ENCODE measurements at regions not wholly inside any gene's neighbourhood (a gene's known extent, or its start where the extent isn't known, plus 50 kb on each side); places are given as distances from the start of the nearest gene placed in this dataset.

- Histone ChIP-seq H3K27ac (no peak overlapping the region), H3K36me3 (no peaks in the 10 kb centered on the region), H3K27me3 (peaks cover 0 to 16% of the 10 kb centered on the region in 2 donors), H3K9me3 (no peaks in the 10 kb centered on the region), H3K4me1 (no peaks in the 10 kb centered on the region), H3K4me3 (no peak overlapping the region)
- ATAC-seq = no peak
- intact Hi-C loops (cut with DNase I) = no loop called here
- no peak for TF ChIP-seq CTCF (IDR thresholded peaks at IDR 0.05)
- DNase-seq = no peak
These were observed 518.0 kb upstream of the HS6ST1 start for GRCh38 chr2:128836559-128837100.

- DNase-seq = no peak
- Histone ChIP-seq H3K27me3 (peaks cover 0 to 12% of the 10 kb centered on the region in 2 donors), H3K4me1 (no peaks in the 10 kb centered on the region), H3K4me3 (no peak overlapping the region), H3K9me3 (no peaks in the 10 kb centered on the region), H3K27ac (no peak overlapping the region), H3K36me3 (no peaks in the 10 kb centered on the region)
- TF ChIP-seq CTCF (IDR thresholded peaks at IDR 0.05) = no peak
- intact Hi-C loops (cut with DNase I) = no loop called here
- ATAC-seq = no peak
These were observed 519.6 kb upstream of the HS6ST1 start for GRCh38 chr2:128838244-128838643.

GRCh38 chr2:128841803-128842202 lies 523.1 kb upstream of the HS6ST1 start:
- Histone ChIP-seq H3K4me3 (no peak overlapping the region), H3K4me1 (no peaks in the 10 kb centered on the region), H3K36me3 (no peaks in the 10 kb centered on the region), H3K27me3 (peaks cover 0 to 11% of the 10 kb centered on the region in 2 donors), H3K27ac (no peak overlapping the region), H3K9me3 (no peaks in the 10 kb centered on the region)
- no peak for TF ChIP-seq CTCF (IDR thresholded peaks at IDR 0.05)
- intact Hi-C loops (cut with DNase I) = no loop called here
- ATAC-seq (no peak), DNase-seq (no peak)

- DNase-seq = no peak
- no peaks in the 10 kb centered on the region for H3K9me3 ChIP-seq
These were observed 548.6 kb upstream of the HS6ST1 start for GRCh38 chr2:128867311-128867710.

More at GRCh38 chr2:128867311-128867710, 548.6 kb upstream of the HS6ST1 start:
- no peak for ATAC-seq
- no peak for TF ChIP-seq CTCF (IDR thresholded peaks at IDR 0.05)
- no peaks in the 10 kb centered on the region for H3K27me3 ChIP-seq
- H3K4me3 ChIP-seq = no peak overlapping the region
- no peaks in the 10 kb centered on the region for H3K36me3 ChIP-seq
- intact Hi-C loops (cut with DNase I) = no loop called here
- no peak overlapping the region for H3K27ac ChIP-seq
- no peaks in the 10 kb centered on the region for H3K4me1 ChIP-seq
